GM12873 (cell line): ENCODE measurements at regions not wholly inside any gene's neighbourhood (a gene's known extent, or its start where the extent isn't known, plus 50 kb on each side); places are given as distances from the start of the nearest gene placed in this dataset.

Experiments used
- CTCF ChIP-seq: IDR thresholded peaks from 2 replicates; pipeline ENCODE4 v1.5.1; 2012; ENCODE audit warnings: low read depth, mild to moderate bottlenecking, moderate library complexity, low read length, control low read depth; ENCODE audit not compliant: insufficient read depth; ENCODE audit errors: missing control alignments

- no peak for TF ChIP-seq CTCF
These were observed 203.4 kb upstream of the NAV2 start for GRCh38 chr11:19509215-19509614.

DNA sequence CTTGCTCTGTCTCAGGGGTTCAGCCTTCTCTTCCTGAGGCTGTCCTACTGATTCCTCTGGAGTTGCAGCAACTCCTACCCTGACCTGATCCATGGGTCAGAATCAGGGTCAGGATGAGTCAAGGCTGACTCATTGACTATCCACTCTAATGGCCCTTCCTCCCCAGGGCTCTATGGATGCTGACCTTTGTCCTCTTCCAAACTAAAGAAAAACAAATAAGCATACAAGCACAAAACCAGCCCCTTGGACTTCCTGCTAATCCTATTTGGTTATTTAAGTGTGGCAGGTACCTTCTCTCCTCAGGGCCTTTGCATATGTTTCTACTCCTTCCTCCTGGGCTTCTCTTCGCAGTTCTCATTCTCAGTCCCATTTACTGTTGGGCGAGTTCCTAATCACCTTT lies 204.5 kb upstream of the NAV2 start:
- TF ChIP-seq CTCF, result no peak

DNA sequence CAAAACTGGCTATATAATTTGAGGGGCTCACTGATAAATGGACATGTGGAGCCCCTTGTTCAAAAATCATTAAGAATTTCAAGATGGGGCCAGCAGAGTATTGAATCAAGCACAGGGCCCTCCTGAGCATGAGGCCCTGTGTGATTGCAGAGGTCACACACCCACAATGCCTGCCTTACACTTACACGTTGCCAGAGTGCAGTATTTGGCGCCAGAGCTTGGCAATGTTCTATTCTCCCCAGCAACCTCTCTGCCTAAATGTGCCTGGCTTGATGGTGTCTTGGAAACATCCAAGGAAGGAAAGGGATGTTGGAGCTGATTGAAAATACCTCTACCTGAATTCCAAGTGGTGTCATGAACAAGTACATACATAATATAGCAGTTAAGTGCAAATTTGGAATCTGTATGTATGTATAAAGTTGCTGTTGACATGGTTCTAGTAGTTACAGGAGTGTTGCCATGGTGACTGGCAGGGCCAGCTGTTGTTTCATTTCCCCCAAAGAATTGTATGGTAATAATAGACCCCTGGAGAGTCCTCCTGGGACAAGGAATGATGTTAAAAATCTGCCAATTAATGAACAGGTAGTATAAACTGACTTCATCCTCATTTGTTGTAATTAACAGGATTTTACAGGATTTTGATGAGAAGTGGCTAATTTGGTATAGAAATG lies 205.7 kb upstream of the NAV2 start:
- TF ChIP-seq CTCF, result no peak

GRCh38 chr11:19502691-19503253 lies 209.9 kb upstream of the NAV2 start:
- no peak for TF ChIP-seq CTCF

DNA sequence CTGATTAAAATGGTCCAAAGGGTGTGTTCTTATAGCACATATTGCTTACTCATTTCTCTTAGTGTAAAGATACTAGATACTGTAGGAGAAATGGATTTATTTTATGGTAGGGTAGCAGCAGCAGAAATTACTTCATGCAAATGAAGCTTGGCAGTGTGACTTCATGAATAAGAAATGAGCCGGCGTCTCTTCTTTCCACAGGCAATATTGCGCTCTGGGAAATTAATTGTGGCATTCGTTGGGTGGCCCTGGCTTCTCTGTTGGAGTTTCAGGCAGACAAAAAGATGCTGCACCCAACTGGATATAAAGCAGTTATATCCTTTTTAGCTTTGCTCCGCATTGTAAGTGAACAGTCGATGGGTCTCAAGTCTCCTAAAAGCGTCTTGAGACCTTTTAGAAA lies 211.0 kb upstream of the NAV2 start:
- no peak for TF ChIP-seq CTCF

DNA sequence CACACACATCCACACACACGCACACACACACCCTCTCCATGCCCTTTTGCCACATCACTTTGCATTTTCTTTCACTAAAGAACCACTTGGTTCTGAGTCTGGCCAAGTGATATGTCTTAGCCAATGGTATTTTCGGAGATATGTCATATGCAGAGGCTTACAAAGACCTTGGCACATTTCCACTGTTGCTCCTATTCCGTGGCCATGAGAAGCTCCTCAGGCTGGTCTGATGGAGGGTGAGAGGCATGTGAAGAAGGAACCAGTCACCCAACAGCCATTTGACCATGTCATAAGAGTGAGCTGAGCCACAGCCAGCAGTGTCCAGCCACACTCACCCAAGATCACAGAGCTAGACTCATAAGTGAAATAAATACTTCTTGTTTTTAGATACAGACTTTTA lies 212.6 kb upstream of the NAV2 start:
- no peak for TF ChIP-seq CTCF

DNA sequence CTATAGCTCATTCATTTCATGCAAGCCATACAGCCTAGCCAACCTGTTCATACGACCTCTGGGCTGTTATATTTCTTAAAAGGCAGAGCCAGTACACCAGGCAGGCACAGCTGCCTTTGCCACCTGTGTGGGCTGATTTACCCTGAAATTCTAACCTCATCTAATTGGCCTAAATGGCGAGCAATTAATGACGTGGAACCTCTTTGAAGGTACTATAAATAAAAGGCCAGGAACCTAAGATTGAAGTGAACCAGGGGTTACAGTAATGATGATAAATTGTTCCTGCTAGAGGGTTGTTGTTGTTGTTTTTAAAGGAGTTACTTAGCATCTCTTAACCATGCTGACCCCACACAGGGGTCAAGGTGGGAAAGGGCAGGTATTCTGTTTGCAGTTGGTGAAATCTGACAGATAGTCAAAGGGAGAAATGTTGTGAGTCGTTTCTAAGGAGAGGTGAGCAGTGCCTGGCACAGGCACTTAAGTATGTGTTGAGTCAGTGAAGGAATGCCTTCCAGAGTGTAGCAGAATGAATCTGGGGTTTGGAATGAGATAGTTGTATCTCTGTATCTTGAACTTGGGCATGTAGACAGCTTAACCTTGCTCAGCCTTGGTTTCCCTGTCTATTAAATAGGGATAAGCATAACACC lies 213.5 kb upstream of the NAV2 start:
- TF ChIP-seq CTCF, result no peak
